ENCODE measurements at regions not wholly inside any gene's neighbourhood (a gene's known extent, or its start where the extent isn't known, plus 50 kb on each side); places are given as distances from the start of the nearest gene placed in this dataset.

DNA sequence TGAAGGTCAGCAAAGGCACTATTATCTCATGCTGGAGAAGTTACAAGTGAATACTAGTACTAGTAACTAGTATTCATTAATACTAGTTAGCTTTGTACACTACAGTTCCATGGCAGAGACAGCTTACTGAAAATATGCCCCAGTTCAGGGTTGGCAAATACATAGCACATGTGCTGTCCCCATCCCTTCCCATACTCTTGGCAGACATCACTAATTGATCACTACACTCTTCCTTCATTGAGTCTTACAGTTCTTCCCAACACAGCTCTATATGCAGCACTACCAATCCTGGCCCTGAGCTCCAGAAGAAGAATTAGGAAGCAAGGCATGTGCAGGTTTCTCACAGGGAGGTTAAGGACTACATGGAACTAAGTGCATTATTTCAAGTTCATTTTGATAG lies 168.3 kb upstream of the EEA1 start:
- ChIA-PET RAD21 (ENCODE audit: low non-redundant PET in 1 of 2, low total read pairs in 2 of 2, uncharacterized antibody in 2 of 2, unreplicated experiment in 2 of 2) (no interaction called here), POLR2A (no interaction called here), CTCF (interaction anchor here (1.0 to 1.8 kb wide), 4 partner anchors 9 to 21 kb away, joined by 4 to 10 read pairs (median 6); no protein-coding TSS in a partner anchor)
- DNase-seq (ENCODE audit: low read depth, low spot score) = no peak
- Histone ChIP-seq H3K27ac (ENCODE audit: low read depth, low read length) (no peak overlapping the region), H3K9me2 (ENCODE audit: insufficient read depth) (no peaks in the 10 kb centered on the region), H3K4me1 (ENCODE audit: control insufficient read depth in 1 of 2, insufficient read depth in 2 of 2, low read length in 2 of 2) (peaks cover 0 to 4% of the 10 kb centered on the region in 2 experiments; a peak in 1 of 4 replicates), H3K36me3 (ENCODE audit: control insufficient read depth in 1 of 2, insufficient read depth in 2 of 2, low read length in 2 of 2) (no peaks in the 10 kb centered on the region), H3K9me3 (ENCODE audit: control insufficient read depth in 1 of 2, insufficient read depth in 1 of 2, low read depth in 1 of 2, low read length in 2 of 2) (no peaks in the 10 kb centered on the region), H3K4me2 (ENCODE audit: low read length) (no peak overlapping the region), H3K27me3 (ENCODE audit: insufficient read depth, low read length) (no peaks in the 10 kb centered on the region), H3K79me2 (ENCODE audit: insufficient read depth, low read length) (no peaks in the 10 kb centered on the region), H2AFZ (ENCODE audit: low read depth, low read length, poor library complexity, severe bottlenecking) (no peak overlapping the region), H4K20me1 (ENCODE audit: insufficient read depth) (no peaks in the 10 kb centered on the region), H3K4me3 (replicated peaks in 1 of 2; ENCODE audit: low read depth in 1 of 2, low read length in 2 of 2) (no peak overlapping the region), H3K9ac (ENCODE audit: low read length) (no peak overlapping the region)
- no TSS peak for BruUV-seq (replicated peaks)
- TF ChIP-seq SP1 (IDR thresholded peaks at IDR 0.05; ENCODE audit: low read depth) = no peak
- no peak for TF ChIP-seq EZH2phosphoT487 (IDR thresholded peaks at IDR 0.05; ENCODE audit: borderline replicate concordance)
- TF ChIP-seq ELF1 (IDR thresholded peaks at IDR 0.05; ENCODE audit: borderline replicate concordance, low read depth) = no peak
- TF ChIP-seq, protein P1, sequence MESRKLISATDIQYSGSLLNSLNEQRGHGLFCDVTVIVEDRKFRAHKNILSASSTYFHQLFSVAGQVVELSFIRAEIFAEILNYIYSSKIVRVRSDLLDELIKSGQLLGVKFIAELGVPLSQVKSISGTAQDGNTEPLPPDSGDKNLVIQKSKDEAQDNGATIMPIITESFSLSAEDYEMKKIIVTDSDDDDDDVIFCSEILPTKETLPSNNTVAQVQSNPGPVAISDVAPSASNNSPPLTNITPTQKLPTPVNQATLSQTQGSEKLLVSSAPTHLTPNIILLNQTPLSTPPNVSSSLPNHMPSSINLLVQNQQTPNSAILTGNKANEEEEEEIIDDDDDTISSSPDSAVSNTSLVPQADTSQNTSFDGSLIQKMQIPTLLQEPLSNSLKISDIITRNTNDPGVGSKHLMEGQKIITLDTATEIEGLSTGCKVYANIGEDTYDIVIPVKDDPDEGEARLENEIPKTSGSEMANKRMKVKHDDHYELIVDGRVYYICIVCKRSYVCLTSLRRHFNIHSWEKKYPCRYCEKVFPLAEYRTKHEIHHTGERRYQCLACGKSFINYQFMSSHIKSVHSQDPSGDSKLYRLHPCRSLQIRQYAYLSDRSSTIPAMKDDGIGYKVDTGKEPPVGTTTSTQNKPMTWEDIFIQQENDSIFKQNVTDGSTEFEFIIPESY (IDR thresholded peaks at IDR 0.05; ENCODE audit: extremely low read depth, insufficient replicate concordance, low read length) = no peak
- no peak for TF ChIP-seq RAD21 (IDR thresholded peaks at IDR 0.05; ENCODE audit: low read depth)
- no peak for TF ChIP-seq POLR2A (IDR thresholded peaks at IDR 0.05; ENCODE audit: borderline replicate concordance, extremely low read depth, insufficient read depth, insufficient read length)
- no peak for TF ChIP-seq ZNF274 (IDR thresholded peaks at IDR 0.05; ENCODE audit: low read depth, low read length)
- TF ChIP-seq, protein P2, sequence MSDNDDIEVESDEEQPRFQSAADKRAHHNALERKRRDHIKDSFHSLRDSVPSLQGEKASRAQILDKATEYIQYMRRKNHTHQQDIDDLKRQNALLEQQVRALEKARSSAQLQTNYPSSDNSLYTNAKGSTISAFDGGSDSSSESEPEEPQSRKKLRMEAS (IDR thresholded peaks at IDR 0.05) = no peak
- TF ChIP-seq, protein P3, sequence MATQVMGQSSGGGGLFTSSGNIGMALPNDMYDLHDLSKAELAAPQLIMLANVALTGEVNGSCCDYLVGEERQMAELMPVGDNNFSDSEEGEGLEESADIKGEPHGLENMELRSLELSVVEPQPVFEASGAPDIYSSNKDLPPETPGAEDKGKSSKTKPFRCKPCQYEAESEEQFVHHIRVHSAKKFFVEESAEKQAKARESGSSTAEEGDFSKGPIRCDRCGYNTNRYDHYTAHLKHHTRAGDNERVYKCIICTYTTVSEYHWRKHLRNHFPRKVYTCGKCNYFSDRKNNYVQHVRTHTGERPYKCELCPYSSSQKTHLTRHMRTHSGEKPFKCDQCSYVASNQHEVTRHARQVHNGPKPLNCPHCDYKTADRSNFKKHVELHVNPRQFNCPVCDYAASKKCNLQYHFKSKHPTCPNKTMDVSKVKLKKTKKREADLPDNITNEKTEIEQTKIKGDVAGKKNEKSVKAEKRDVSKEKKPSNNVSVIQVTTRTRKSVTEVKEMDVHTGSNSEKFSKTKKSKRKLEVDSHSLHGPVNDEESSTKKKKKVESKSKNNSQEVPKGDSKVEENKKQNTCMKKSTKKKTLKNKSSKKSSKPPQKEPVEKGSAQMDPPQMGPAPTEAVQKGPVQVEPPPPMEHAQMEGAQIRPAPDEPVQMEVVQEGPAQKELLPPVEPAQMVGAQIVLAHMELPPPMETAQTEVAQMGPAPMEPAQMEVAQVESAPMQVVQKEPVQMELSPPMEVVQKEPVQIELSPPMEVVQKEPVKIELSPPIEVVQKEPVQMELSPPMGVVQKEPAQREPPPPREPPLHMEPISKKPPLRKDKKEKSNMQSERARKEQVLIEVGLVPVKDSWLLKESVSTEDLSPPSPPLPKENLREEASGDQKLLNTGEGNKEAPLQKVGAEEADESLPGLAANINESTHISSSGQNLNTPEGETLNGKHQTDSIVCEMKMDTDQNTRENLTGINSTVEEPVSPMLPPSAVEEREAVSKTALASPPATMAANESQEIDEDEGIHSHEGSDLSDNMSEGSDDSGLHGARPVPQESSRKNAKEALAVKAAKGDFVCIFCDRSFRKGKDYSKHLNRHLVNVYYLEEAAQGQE (IDR thresholded peaks at IDR 0.05; ENCODE audit: low read depth) = no peak
- no peak for TF ChIP-seq SRF (IDR thresholded peaks at IDR 0.05; ENCODE audit: low read depth)
- no peak for TF ChIP-seq POLR2AphosphoS5 (IDR thresholded peaks at IDR 0.05; ENCODE audit: low read depth, low read length)
- TF ChIP-seq, protein P4, sequence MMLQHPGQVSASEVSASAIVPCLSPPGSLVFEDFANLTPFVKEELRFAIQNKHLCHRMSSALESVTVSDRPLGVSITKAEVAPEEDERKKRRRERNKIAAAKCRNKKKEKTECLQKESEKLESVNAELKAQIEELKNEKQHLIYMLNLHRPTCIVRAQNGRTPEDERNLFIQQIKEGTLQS (IDR thresholded peaks at IDR 0.05) = no peak
- no peak for TF ChIP-seq SIN3A (IDR thresholded peaks at IDR 0.05; ENCODE audit: low read depth)
- no peak for TF ChIP-seq YY1 (IDR thresholded peaks at IDR 0.05; ENCODE audit: extremely low read depth, insufficient replicate concordance, low read depth, low read length)
- TF ChIP-seq, protein P5, sequence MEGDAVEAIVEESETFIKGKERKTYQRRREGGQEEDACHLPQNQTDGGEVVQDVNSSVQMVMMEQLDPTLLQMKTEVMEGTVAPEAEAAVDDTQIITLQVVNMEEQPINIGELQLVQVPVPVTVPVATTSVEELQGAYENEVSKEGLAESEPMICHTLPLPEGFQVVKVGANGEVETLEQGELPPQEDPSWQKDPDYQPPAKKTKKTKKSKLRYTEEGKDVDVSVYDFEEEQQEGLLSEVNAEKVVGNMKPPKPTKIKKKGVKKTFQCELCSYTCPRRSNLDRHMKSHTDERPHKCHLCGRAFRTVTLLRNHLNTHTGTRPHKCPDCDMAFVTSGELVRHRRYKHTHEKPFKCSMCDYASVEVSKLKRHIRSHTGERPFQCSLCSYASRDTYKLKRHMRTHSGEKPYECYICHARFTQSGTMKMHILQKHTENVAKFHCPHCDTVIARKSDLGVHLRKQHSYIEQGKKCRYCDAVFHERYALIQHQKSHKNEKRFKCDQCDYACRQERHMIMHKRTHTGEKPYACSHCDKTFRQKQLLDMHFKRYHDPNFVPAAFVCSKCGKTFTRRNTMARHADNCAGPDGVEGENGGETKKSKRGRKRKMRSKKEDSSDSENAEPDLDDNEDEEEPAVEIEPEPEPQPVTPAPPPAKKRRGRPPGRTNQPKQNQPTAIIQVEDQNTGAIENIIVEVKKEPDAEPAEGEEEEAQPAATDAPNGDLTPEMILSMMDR (IDR thresholded peaks at IDR 0.05 in 2 of 3, conservative IDR thresholded peaks at IDR 0.05 in 1 of 3; ENCODE audit: borderline replicate concordance in 1 of 3, insufficient read depth in 1 of 3, low read depth in 2 of 3, low read length in 2 of 3) = no peak
- TF ChIP-seq EZH2 (IDR thresholded peaks at IDR 0.05) = no peak
- TF ChIP-seq TCF7L2 (IDR thresholded peaks at IDR 0.05; ENCODE audit: borderline replicate concordance, extremely low read depth, insufficient read depth, insufficient read length) = no peak
- no peak for TF ChIP-seq JUND (IDR thresholded peaks at IDR 0.05)
- TF ChIP-seq ZFX (IDR thresholded peaks at IDR 0.05) = no peak
- intact Hi-C loops (cut with micrococcal nuclease) = loop anchor here (5.0 kb wide), 1 partner anchor 280 kb away; the partner anchor contains the start of gene NUDT4
- ATAC-seq = no peak
